ENCODE measurements at regions not wholly inside any gene's neighbourhood (a gene's known extent, or its start where the extent isn't known, plus 50 kb on each side); places are given as distances from the start of the nearest gene placed in this dataset.

DNA sequence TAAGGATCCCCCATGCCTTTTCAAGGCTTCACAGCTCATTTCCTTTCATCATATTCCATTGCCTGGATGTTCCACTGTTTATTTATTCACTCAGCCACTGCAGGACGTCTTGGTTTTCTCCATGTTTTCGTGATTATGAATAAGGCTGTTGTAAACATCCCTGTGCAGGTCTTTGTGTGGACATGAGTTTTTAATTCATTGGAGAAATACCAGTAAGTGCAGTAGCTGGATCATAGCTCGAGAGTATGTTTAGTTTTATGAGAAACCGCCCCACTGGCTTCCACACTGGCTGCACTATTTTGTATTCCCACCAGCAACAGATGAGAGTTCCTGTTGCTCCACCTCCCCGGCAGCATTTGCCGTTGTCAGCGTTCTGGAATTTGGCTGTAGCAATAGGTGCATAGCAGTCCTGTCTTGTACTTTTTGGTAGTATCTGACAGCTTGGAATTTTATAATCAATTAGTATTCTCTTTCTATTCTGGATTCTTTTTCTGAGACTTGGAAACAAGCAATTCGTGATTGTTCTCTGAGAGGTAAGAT is 269.9 kb upstream of the PITRM1 start:
- DNase-seq (ENCODE audit: low read depth in 2 of 3, low spot score in 2 of 3) = no peak

DNA sequence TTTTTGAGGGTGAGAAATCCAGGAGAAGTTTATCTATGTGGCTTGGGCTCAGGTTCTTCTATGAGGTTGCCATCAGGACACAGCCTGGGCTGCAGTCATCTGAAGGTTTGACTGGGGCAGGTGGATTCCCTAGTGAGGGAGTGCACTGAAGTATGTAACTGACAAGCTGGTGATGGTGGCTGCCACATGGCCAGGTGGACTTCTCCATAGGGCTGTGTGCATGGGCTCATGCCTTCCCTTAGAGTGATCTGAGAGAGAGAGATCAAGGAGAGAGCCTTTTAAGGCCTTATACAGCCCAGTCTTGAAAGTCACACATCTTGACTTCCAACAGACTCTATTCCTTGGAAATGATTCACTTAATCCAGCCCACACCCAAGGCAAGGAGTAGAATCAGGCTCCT is 266.6 kb upstream of the PITRM1 start:
- no peak for DNase-seq (ENCODE audit: low read depth in 2 of 3, low spot score in 2 of 3)

DNA sequence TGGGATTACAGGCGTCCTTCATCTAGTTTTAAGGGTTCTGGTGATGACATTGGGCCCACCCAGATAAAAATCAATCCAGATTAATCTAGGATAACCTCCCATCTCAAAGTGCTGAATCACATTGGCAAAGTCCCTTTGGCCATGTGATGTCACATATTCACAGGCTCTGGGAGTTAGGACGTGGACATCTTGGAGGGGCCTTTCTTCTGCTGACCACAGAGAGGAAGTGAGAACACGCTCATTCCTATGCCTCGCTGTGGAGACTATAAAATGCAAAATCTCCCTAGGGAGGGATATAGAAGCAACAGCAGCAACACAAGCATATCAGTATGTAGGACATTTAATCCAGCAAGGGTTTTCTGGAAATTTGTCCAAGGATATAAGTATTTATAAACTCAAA is 266.0 kb upstream of the PITRM1 start:
- DNase-seq (ENCODE audit: low read depth in 2 of 3, low spot score in 2 of 3) = no peak

DNA sequence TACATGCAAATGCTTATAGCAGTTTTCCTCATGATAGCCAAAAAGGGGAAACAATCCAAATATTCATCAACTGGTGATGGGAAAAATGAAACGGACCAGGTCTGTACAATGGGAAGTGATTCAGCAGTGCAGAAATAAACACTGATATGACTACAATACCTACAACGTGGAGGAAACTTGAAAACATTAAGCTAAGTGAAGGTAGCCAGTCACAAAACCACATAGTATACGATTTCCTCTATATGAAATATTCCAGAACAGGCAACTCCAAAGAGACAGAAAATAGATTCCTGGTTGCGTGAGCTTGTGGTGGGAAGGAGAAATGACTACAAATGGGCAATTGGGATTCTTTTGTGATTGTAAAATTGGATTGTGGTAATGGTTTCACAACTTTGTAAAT is 263.1 kb upstream of the PITRM1 start:
- DNase-seq (ENCODE audit: low read depth in 2 of 3, low spot score in 2 of 3) = no peak

DNA sequence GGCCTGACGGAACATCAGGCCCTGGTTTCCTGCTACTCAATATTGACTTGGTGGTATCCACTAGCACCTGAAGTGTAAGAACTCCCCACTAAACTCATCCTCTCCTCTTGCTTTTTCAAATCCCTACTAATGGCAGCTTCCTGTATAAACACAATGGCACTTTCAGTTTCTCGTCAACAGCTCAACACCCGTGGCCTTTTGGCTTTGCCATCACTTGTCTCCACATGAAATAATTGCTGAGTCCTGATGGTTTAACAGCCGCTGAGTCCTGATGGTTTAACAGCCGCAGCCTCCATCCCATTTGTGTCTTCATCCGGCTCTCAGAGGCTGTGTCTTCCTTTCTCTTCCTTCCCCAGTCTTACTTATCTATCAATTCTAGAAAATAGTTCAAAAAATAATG is 261.4 kb upstream of the PITRM1 start:
- no peak for DNase-seq (ENCODE audit: low read depth in 2 of 3, low spot score in 2 of 3)

DNA sequence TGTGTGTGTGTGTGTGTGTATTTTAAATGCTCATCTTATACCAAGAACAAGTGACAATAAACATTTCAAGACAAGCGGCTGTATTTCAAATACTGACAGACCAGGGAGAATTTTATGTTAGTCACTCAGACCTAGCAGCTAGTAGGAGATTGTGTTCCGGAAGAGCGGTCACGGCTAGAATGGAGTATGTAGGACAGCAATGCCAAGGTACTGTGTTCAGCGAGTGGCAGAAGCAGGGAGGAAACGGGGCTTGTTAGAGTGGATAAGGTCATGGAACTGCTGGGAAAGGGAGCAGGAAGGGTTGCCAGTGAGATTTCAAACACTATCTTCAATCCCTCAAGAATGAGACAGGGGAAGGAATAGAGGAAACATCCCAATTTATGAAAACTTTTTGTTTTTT is 260.5 kb upstream of the PITRM1 start:
- DNase-seq (ENCODE audit: low read depth in 2 of 3, low spot score in 2 of 3) = no peak

DNA sequence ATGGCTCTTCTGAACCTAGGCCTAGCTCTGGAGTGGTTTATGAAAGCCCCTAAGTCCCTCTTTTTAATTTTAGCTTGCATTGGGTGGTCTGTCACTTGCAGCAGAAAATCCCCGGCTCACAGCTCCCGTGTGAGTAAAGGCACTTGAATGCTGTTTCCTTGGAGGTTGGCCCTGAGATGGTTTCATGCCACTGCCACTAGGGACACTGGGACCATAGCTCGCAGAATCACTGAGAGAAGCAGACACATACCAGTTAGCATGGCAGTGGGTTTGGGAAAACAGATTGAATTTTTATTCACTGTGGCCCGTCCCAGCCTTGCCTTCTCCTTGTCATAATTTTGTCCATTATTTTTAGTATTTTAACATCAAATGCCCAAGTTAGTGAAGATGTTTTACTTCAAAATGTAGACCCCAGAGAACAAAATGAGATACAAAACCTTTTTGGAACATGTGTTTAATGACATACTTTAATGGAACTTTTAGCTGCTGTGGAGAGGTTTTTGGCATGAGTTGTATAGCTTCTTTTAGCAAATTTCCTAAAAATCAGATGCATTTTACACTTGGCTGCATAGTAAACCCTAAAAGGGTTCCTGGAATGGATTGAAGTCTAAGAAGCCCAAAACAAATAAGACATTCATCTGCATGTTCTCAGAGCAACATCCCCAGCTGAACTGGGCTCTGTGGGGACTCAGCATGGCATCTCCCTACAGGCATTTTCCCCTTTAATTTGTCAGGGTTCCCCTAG is 259.7 kb upstream of the PITRM1 start:
- no peak for DNase-seq (ENCODE audit: low read depth in 2 of 3, low spot score in 2 of 3)

DNA sequence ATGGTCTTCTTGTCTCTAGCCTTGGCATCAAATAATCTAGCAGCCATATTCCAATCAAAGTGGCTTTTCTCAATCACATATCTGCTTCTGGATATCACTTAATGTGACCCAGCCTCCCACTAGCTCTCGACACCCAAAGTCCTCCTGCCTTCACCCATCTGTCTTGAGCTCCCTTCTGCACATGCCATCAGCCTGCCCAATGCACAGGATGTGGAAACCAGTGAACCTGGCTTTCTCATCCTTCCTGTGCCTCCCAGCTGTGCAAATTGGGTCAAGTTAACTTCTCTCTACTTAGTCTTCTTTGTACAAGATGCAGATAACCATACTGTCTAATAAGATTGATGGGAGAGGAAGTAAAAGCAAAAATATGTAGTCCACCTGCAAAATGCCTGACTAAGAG is 257.9 kb upstream of the PITRM1 start:
- peak in 1 of 3 donors; percentile 12 for DNase-seq (ENCODE audit: low read depth in 2 of 3, low spot score in 2 of 3)

DNA sequence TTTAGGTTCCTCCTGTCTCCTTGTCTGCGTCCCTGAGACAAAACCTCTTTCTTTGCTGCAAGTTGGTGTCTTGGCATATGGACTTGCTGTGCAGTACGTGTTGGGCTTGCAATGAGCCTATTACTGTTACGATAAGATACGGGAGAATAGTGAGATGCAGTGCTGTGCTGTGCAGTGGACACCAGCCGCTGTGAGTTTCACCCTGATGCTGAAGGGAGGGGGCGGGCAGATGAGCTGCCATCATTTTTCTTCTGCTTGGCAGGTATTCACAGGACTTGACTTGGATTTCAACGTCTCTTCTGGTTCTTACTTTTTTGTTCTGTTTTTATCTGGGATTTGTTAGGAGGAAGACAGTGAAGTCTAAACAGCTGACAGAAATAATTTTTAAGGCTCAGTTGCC is 257.1 kb upstream of the PITRM1 start:
- no peak for DNase-seq (ENCODE audit: low read depth in 2 of 3, low spot score in 2 of 3)

DNA sequence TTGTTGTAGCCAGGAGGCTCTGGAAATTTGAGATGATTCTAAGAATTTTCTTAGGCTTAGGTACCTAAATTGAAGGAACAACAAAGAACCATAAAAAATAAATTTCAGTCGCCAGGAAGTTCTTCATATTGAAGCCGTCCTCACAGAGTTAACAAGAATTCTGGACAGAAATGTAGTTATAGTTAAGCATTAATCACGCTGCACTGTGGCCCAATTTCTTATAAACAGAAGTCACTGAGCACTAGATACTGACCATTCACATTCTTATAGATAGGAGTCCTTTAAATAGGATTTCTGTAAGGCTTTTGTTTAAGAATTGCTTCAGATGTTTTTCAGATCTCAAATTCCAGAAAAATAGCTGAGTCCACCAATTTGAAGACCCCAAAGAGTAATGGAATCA is 256.2 kb upstream of the PITRM1 start:
- no peak for DNase-seq (ENCODE audit: low read depth in 2 of 3, low spot score in 2 of 3)

DNA sequence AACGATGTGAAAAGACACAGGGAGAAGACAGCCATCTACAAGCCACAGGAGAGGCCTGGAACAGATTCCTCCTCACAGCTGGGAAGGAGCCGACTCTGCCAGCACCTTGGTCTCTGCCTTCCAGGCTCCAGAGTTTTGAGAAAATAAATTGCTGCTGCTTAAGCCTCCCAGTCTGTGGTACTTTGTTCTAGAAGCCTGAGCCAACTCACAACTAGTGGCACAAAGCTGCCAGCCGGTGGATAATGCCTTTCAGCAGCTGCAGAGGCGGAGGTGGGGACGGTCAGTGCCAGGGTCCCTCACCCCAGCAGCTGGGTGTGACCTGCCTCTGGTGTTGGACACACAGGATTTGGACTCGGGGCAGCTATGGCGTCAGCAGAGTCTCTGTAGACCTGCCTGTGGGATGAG is 255.4 kb upstream of the PITRM1 start:
- DNase-seq (ENCODE audit: low read depth in 2 of 3, low spot score in 2 of 3) = no peak

DNA sequence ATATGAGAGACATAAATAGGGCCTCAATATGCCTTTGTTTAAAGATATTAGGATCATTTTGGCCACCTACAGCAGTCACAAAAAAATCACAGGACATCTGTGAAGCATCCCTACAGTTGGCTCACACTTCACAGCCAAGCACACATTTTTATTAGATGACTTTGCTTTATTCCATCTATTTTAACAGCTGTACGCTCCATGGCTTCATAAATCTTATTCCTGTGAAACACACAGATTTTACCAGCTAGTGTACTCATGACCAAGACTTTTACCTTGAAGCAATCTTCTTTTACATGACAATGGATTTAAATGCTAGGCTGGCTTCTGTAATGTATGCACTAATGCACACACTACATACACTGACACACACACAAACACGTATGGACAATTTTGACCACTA is 254.8 kb upstream of the PITRM1 start:
- no peak for DNase-seq (ENCODE audit: low read depth in 2 of 3, low spot score in 2 of 3)

DNA sequence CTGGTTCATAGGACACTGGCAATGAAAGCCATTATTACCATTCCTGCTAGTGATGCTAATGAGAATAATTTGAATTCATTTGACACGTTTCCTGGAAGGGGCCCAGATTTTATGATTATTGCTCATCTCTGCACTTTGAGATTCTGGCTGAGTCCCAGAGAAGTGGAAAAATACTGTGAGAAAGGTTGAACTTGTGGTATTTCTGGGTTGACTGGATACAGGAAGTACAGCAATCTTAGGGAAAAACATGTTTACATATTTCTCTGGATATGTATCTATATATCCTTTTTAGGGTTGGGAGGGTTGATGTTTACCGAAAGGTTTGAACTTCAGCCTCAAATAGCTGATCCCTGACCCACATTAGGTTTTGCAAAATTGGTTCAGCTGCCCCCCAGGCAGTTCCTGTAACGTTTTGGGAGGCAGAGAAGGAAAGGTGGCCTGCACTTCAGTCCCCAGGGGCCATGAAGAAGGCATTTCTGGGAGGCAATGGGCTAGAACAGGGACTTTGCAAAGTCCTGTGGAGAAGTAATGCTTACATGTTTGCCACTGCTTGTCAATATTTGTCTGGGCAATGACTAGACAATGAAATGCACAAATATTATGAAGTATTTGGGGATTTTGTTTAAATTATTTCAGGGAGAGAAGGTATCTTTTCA is 253.7 kb upstream of the PITRM1 start:
- DNase-seq (ENCODE audit: low read depth in 2 of 3, low spot score in 2 of 3) = no peak

DNA sequence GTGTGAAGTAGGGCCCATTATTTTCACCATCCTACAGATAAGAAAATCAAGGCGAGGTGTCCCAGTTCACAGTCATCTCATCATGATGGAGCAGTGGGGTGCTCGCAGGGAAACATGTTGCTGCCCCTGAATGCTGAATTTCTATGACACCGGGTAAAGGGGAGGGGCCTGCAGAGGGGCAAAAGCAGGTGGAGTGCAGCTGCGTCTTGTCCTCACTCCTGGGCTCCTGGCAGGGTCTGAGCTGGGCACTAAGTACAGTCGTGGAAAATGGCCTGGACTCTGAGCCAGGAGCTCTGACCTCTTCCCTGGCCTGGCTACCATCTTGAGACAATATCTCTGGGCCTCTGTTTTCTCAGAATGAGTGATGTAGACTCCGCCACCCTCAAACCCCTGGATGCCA is 253.1 kb upstream of the PITRM1 start:
- DNase-seq (ENCODE audit: low read depth in 2 of 3, low spot score in 2 of 3) = no peak

DNA sequence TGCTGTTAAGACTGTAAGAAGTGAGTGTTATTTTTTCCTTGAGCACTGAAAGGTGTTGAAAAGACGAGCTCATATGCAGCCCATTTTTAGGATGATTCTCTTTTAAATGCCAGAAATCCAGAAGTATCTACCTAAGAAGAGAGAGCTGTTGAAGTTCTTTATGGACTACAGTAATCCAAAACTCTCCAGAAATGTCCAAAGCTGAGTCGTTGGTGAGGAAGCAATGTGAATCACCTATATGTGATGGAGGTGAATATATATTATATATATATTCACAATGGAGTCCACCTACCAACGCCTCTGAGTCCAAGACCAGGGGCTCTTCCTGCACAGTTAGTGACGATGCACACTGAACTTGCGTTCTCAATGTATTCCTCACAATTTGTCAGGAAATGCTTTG is 252.7 kb upstream of the PITRM1 start:
- DNase-seq (ENCODE audit: low read depth in 2 of 3, low spot score in 2 of 3) = no peak

DNA sequence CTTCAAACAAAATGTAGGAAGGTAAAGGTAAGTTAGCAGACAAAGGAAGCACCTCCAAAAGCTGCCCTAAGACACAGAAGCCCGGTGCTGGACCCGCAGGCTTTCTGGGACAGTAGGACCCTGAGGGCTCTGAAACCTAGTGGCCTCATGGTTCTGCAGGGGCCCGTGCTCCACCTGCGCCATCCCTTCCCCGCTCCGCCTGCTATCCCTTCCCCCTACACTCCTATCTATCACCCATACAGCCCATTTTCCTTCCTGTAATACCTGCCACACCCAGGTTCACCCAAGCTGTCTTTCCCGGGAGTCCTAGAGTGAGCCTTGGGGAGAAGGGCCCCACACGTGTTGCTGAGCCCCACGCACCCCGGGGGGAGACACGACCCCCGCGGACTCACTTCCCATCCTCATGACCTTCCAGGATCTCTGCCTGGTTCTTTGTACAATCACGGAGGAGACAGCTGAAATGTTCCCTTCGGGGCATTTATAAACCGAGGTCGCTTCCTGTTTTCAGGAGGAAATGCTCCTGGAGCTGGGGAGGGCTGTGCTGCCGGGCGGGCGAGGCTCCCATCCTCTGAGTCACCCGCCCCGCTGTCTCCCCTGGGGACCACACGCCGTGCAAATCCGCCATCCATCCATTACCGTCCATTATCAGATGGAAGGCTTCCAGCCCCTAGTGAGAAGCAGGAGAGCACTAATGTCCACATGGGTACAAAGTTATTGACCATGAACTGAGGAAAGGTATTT is 251.7 kb upstream of the PITRM1 start:
- no peak for DNase-seq (ENCODE audit: low read depth in 2 of 3, low spot score in 2 of 3)

DNA sequence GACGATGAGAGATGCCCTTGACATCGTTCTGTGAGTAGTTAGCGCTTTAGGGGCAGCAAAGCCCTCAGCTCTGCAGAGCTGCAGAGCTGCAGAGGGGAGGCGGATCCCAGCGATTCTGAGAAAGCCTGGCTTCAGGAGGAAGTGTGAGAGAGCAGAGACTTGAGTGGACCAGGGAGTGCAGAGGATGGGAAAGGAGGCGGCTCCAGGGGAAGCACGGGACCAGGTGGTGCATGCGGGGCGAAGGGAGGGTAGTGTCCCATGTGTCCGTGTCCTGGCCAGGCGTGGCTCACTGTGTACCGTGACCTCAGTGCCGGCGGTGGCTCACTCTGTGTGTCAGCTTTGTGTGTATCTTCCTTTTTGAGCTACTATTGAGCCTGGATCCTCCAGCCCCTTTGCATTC is 250.8 kb upstream of the PITRM1 start:
- no peak for DNase-seq (ENCODE audit: low read depth in 2 of 3, low spot score in 2 of 3)

DNA sequence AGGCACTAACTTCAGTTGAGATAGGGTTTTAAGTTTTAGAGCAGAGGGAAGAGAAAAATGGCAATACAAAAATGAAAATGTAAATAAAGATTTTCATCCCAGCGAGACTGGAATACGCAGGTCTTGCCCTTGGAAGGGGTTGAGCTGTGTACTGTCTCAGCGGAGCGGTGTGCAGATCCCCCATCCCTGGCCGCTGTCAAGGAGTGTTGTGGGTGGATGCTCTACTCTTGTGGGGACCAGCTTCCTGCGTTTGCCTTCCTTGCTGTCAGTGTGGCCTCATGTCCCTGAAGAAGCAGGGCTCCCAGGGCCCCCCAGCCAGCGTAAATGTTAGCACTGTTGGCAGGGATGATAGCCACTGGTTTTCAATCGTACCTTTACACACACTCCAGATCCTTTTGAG is 249.7 kb upstream of the PITRM1 start:
- DNase-seq (ENCODE audit: low read depth in 2 of 3, low spot score in 2 of 3) = no peak

DNA sequence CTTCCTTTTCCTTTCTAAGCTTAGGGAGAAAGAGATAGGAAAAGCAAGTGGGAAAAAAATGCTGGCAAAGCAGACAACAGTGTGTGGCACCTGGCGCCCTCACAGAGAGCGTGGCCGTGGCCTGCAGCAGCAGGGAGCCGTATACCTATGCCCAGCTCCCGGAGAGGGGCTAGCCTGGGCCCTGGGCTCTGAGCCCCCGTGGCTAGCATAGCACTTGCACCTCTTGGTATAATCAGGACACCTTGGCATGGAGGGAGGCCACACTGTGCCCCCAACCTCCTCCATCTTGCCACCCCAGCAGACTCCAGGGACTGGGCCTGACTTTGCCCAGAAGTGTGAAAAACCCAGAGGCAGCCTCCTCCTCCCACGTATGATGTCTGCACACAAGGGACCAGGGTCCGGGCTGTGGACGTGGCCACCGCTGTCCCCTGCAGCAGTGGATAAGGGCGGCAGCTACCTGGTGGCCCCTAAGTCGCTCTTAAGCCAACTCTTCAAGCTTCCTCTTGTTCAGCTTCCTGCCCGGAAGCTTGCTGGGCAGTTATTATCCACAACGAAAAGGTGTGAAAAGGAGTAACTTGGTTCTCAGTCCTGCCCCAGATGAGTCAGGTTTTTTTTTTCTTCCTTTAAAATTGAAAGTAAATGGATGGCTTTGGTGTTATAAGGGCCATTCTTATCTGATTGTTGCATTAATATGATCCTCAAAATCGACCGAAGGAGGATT is 249.1 kb upstream of the PITRM1 start:
- peak in 1 of 3 donors; percentile 12 for DNase-seq (ENCODE audit: low read depth in 2 of 3, low spot score in 2 of 3)

DNA sequence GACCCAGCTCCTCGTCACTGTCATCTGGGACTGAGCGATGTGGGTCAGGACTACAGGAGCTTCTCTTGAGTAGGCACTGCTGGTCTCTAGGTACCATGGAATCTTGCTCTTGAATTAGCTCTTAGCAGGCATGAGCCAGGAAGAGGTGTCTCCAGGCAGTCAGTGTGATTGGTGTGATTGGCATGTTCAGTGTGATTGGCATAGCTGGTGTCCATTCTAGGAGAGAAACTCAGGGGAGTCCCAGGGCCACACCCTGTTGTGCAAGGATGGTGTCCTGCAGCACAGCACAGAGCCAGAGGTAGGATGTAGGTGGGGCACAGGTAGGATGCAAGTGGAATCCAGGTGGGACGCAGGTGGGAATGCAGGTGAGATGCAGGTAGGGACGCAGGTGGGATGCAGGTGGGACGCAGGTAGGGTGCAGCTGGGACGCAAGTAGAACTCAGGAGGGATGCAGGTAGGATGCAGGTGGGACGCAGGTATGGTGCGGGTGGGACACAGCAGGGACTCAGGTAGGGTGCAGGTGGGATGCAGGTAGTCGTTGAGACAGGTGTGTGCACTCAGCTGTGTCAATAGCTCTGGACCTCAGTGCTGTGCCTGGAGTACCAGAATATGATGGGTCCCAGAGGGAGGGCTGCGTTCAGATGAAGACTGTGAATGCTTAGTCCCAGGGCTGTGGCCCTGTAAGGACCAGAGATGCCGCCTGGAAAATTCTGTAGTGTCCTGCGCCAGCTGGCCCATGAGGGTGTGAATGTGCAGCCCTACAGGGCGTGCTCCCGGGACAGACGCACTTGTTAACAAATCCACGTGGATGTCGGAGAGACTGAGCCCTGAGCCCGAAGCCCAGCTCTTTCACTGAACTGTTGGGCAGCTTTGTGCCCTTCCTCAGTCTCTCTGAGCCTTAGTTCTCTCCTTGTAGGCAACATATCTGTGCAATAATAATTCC is 248.2 kb upstream of the PITRM1 start:
- DNase-seq (ENCODE audit: low read depth in 2 of 3, low spot score in 2 of 3) = no peak
